ENCODE measurements at regions not wholly inside any gene's neighbourhood (a gene's known extent, or its start where the extent isn't known, plus 50 kb on each side); places are given as distances from the start of the nearest gene placed in this dataset.

DNA sequence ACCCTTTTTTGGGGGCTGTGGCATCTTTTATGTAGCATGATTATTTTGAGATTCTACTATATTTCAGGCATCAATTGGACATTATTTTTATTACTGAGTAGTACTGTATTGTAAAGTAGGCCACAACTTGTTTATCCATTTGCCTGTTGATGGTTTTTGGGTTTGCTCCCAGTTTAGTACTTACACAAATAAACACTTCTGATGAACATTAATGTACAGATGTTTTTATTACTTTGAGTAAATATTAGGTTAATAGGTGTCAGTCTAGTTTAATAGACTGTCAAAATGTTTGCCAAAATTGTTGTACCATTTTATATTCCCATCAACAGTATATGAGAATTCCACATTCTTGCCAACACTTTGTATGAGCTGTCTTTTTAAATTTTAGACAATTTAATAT is 214.9 kb upstream of the MAD2L1 start:
- H4K20me1 ChIP-seq (ENCODE audit: insufficient read depth, low read length, poor library complexity, severe bottlenecking), result no peaks in the 10 kb centered on the region
- no peak overlapping the region for H2AFZ ChIP-seq (ENCODE audit: low read length)
- no peaks in the 10 kb centered on the region for H3K4me1 ChIP-seq (ENCODE audit: insufficient read depth, low read length, poor library complexity, severe bottlenecking)
- no peaks in the 10 kb centered on the region for H3F3A ChIP-seq (ENCODE audit: low read depth)
- no peaks in the 10 kb centered on the region for H3K9me3 ChIP-seq (ENCODE audit: insufficient read depth, low read depth, low read length)
- TF ChIP-seq, protein P1, sequence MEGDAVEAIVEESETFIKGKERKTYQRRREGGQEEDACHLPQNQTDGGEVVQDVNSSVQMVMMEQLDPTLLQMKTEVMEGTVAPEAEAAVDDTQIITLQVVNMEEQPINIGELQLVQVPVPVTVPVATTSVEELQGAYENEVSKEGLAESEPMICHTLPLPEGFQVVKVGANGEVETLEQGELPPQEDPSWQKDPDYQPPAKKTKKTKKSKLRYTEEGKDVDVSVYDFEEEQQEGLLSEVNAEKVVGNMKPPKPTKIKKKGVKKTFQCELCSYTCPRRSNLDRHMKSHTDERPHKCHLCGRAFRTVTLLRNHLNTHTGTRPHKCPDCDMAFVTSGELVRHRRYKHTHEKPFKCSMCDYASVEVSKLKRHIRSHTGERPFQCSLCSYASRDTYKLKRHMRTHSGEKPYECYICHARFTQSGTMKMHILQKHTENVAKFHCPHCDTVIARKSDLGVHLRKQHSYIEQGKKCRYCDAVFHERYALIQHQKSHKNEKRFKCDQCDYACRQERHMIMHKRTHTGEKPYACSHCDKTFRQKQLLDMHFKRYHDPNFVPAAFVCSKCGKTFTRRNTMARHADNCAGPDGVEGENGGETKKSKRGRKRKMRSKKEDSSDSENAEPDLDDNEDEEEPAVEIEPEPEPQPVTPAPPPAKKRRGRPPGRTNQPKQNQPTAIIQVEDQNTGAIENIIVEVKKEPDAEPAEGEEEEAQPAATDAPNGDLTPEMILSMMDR (conservative IDR thresholded peaks at IDR 0.05; ENCODE audit: low read length), result no peak
- no peak for TF ChIP-seq EZH2phosphoT487 (IDR thresholded peaks at IDR 0.05; ENCODE audit: borderline replicate concordance)
- no peak overlapping the region for H3K9ac ChIP-seq (ENCODE audit: low read depth, low read length, poor library complexity, severe bottlenecking)
- no peaks in the 10 kb centered on the region for H3K36me3 ChIP-seq (ENCODE audit: insufficient read depth, low read length)
- H3K79me2 ChIP-seq (ENCODE audit: insufficient read depth, low read length), result no peaks in the 10 kb centered on the region
- H3K9me2 ChIP-seq (replicated peaks; ENCODE audit: low read depth, low read length), result no peaks in the 10 kb centered on the region
- H3K4me3 ChIP-seq (ENCODE audit: low read length, poor library complexity, severe bottlenecking), result no peak overlapping the region
- H3K4me2 ChIP-seq (ENCODE audit: low read depth, low read length, poor library complexity, severe bottlenecking), result no peak overlapping the region
- H3K27me3 ChIP-seq (ENCODE audit: insufficient read depth, low read length, poor library complexity, severe bottlenecking), result no peaks in the 10 kb centered on the region

DNA sequence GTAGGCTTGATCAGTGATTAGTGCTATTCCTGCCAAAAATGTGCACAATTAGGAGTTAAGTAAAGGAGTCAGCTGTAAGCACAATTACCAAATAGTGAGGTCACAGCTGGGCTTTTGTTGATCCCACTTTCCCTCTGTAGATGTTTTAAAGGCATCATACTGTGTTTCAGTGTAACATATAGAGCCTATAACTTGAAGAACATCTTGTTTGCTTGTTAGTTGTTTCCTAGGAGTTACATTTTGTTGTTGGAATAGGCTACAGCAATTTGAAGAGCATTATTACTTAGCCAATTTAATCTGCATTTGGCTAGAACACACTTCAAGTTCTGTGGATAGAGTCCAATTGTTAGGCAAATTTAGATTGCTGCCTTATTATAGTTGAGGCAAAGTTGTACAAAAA is 210.7 kb upstream of the MAD2L1 start:
- no peak for TF ChIP-seq EZH2phosphoT487 (IDR thresholded peaks at IDR 0.05; ENCODE audit: borderline replicate concordance)
- TF ChIP-seq, protein P1 (conservative IDR thresholded peaks at IDR 0.05; ENCODE audit: low read length), result no peak
- Histone ChIP-seq H3K9me3 (ENCODE audit: insufficient read depth, low read depth, low read length) (no peaks in the 10 kb centered on the region), H3K9ac (ENCODE audit: low read depth, low read length, poor library complexity, severe bottlenecking) (no peak overlapping the region), H2AFZ (ENCODE audit: low read length) (no peak overlapping the region), H3K27me3 (ENCODE audit: insufficient read depth, low read length, poor library complexity, severe bottlenecking) (no peaks in the 10 kb centered on the region), H3K4me2 (ENCODE audit: low read depth, low read length, poor library complexity, severe bottlenecking) (no peak overlapping the region), H3K4me1 (ENCODE audit: insufficient read depth, low read length, poor library complexity, severe bottlenecking) (no peaks in the 10 kb centered on the region), H3K36me3 (ENCODE audit: insufficient read depth, low read length) (no peaks in the 10 kb centered on the region), H3K9me2 (replicated peaks; ENCODE audit: low read depth, low read length) (no peaks in the 10 kb centered on the region), H3K4me3 (ENCODE audit: low read length, poor library complexity, severe bottlenecking) (no peak overlapping the region), H4K20me1 (ENCODE audit: insufficient read depth, low read length, poor library complexity, severe bottlenecking) (no peaks in the 10 kb centered on the region), H3F3A (ENCODE audit: low read depth) (no peaks in the 10 kb centered on the region), H3K79me2 (ENCODE audit: insufficient read depth, low read length) (no peaks in the 10 kb centered on the region)

DNA sequence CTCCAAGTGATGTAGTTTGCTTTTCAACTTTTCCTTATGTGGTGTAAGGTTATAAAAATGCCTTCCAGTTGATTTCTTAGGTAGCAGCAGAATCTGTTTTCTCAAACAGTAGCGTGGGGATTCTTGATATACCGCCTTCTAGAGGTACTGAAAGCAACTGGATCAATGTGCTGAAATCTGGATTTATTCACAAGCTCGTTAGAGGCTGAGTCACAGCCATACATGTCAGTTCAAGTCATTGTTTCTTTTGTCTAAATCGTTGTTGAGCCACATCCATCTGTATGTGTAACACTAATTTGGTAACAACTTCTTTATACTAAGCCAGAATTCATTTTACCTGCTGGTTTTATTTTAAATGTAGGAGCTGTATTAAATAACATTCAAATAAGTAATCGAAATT is 200.0 kb upstream of the MAD2L1 start:
- Histone ChIP-seq H3K9me3 (ENCODE audit: insufficient read depth, low read depth, low read length) (no peaks in the 10 kb centered on the region), H3K9ac (ENCODE audit: low read depth, low read length, poor library complexity, severe bottlenecking) (no peak overlapping the region), H3K27me3 (ENCODE audit: insufficient read depth, low read length, poor library complexity, severe bottlenecking) (no peaks in the 10 kb centered on the region), H3F3A (ENCODE audit: low read depth) (no peaks in the 10 kb centered on the region), H3K9me2 (replicated peaks; ENCODE audit: low read depth, low read length) (no peaks in the 10 kb centered on the region), H3K4me1 (ENCODE audit: insufficient read depth, low read length, poor library complexity, severe bottlenecking) (no peaks in the 10 kb centered on the region), H3K4me2 (ENCODE audit: low read depth, low read length, poor library complexity, severe bottlenecking) (no peak overlapping the region), H3K36me3 (ENCODE audit: insufficient read depth, low read length) (no peaks in the 10 kb centered on the region), H3K79me2 (ENCODE audit: insufficient read depth, low read length) (no peaks in the 10 kb centered on the region), H3K4me3 (ENCODE audit: low read length, poor library complexity, severe bottlenecking) (no peak overlapping the region), H4K20me1 (ENCODE audit: insufficient read depth, low read length, poor library complexity, severe bottlenecking) (no peaks in the 10 kb centered on the region), H2AFZ (ENCODE audit: low read length) (no peak overlapping the region)
- no peak for TF ChIP-seq EZH2phosphoT487 (IDR thresholded peaks at IDR 0.05; ENCODE audit: borderline replicate concordance)
- TF ChIP-seq, protein P1 (conservative IDR thresholded peaks at IDR 0.05; ENCODE audit: low read length), result no peak

Measured in Loucy (cell line).